ENCODE measurements at regions not wholly inside any gene's neighbourhood (a gene's known extent, or its start where the extent isn't known, plus 50 kb on each side); places are given as distances from the start of the nearest gene placed in this dataset.

- no peak for TF ChIP-seq CTCF (IDR thresholded peaks at IDR 0.05)
- TF ChIP-seq POLR2A (IDR thresholded peaks at IDR 0.05) = no peak
Measured at GRCh38 chr2:125711075-125711474, 944.9 kb upstream of the GYPC start.

Data from lower leg skin (tissue), 3 donors.